ENCODE measurements at regions not wholly inside any gene's neighbourhood (a gene's known extent, or its start where the extent isn't known, plus 50 kb on each side); places are given as distances from the start of the nearest gene placed in this dataset.

DNA sequence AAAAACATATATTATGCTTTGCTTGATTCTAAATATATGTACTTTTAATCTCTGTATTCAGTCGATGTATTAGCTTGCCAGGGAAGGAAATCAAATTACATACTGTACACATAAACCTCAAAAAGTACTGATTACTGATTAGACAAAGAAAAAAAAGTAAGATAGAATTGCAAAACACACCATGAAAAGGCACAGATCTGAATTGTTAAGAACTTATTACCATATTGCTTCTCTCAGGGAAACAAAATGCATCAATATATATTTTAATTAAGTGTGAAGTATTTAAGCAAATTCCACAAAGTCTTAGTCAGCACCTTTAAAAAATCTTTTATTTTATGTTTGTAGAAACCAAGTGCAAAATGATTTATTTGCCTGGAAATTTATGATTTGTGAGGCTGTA, 309.3 kb downstream of the RNF144A start:
- no peaks in the 10 kb centered on the region for H3K4me1 Mint-ChIP-seq
- H3K27me3 Mint-ChIP-seq = no peaks in the 10 kb centered on the region
- H3K9me3 Mint-ChIP-seq = peaks cover 3% of the 10 kb centered on the region
- H3K36me3 Mint-ChIP-seq = no peaks in the 10 kb centered on the region
- H3K4me3 Mint-ChIP-seq = no peak overlapping the region
- no peak overlapping the region for H3K27ac Mint-ChIP-seq
- no peak for ATAC-seq

DNA sequence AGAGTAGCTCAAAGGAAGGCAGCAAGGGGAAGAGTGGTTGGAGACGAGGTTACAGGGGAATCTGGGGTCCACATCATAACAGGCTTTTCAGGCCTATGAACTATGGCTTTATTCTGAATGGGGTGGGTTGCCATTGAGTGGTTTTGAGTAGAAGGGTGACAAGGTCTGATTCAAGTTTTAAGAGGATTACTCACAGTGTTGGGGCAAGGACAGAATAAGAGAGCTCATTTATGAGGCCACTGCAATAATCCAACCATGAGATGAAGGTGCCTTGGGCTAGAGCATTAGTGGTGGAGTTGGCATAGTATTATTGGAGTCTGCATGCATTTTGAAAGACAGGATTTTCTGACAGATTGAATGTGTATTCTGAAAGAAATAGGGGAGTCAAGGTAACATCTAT, 315.9 kb downstream of the RNF144A start:
- H3K4me1 Mint-ChIP-seq = no peaks in the 10 kb centered on the region
- no peak overlapping the region for H3K4me3 Mint-ChIP-seq
- no peak overlapping the region for H3K27ac Mint-ChIP-seq
- no peaks in the 10 kb centered on the region for H3K27me3 Mint-ChIP-seq
- no peak for ATAC-seq
- H3K36me3 Mint-ChIP-seq = no peaks in the 10 kb centered on the region
- no peaks in the 10 kb centered on the region for H3K9me3 Mint-ChIP-seq

DNA sequence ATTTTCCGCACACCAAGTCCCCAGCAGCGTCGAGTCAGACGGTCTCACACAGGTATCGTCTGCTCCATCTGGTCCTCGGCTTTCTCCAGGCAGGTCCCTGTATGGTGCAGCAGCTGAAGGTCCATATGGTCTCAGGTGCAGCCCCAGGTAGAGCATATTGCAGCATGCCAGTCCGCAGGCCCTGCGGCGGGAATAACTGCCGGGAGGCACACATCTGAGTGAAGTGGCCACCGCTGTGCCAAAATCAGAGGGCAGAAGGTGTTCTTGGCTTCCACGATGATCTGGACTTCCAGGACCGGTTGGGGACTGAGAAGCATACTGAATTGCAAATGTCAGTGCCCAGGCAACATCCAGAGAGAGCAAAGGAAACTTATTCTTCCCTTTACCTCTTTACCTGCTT, 320.3 kb downstream of the RNF144A start:
- H3K36me3 Mint-ChIP-seq = no peaks in the 10 kb centered on the region
- peaks cover 4% of the 10 kb centered on the region for H3K4me1 Mint-ChIP-seq
- no peak overlapping the region for H3K27ac Mint-ChIP-seq
- no peak for ATAC-seq
- no peak overlapping the region for H3K4me3 Mint-ChIP-seq
- H3K27me3 Mint-ChIP-seq = no peaks in the 10 kb centered on the region
- no peaks in the 10 kb centered on the region for H3K9me3 Mint-ChIP-seq

- no peak for ATAC-seq
- no peaks in the 10 kb centered on the region for H3K36me3 Mint-ChIP-seq
- no peaks in the 10 kb centered on the region for H3K9me3 Mint-ChIP-seq
- no peak overlapping the region for H3K27ac Mint-ChIP-seq
- H3K4me3 Mint-ChIP-seq = no peak overlapping the region
- H3K27me3 Mint-ChIP-seq = no peaks in the 10 kb centered on the region
- peaks cover 6% of the 10 kb centered on the region for H3K4me1 Mint-ChIP-seq
Measured at GRCh38 chr2:7239078-7239477, 321.9 kb downstream of the RNF144A start.

DNA sequence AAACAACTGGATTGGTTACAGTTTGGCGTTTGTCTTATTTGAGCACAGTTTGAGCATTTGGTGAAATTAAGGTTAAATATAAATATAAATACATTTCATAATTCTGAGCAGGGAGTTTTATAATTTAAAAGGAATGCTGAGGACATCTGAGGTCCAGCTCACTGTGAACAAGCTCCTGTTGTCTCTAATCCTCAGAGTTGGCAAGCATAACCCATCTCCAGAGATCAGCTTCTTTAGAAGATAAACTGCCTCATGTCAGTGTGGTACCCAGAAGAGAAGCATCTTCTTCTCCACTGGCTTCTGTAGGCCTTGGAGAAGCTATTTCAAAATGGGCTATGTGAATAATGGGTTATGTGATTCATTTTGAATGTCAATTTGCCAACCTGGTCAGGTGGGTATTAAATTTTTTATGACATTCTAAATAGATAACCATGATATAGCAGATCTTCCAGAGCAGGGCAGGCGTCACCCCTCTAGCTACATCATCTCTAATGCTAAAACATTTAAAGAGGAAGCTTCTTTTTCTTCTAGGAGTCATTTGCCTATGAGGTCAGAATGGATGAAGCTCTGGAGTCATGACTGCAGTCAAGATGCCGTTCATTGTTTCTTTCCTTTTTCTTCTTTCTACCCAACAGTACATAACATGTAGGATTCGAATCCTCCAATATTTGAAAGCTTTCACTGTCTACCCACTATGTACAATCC, 324.0 kb downstream of the RNF144A start:
- Mint-ChIP-seq H3K4me3 (no peak overlapping the region), H3K27me3 (no peaks in the 10 kb centered on the region), H3K4me1 (peaks cover 6% of the 10 kb centered on the region), H3K9me3 (no peaks in the 10 kb centered on the region), H3K36me3 (no peaks in the 10 kb centered on the region), H3K27ac (no peak overlapping the region)
- ATAC-seq = no peak

- Mint-ChIP-seq H3K9me3 (no peaks in the 10 kb centered on the region), H3K27ac (no peak overlapping the region), H3K27me3 (no peaks in the 10 kb centered on the region), H3K4me3 (no peak overlapping the region), H3K36me3 (no peaks in the 10 kb centered on the region), H3K4me1 (peaks cover 6% of the 10 kb centered on the region)
- no peak for ATAC-seq
Measured at GRCh38 chr2:7242189-7242867, 325.1 kb downstream of the RNF144A start.

GRCh38 chr2:7243276-7243675, 326.1 kb downstream of the RNF144A start:
- Mint-ChIP-seq H3K27me3 (no peaks in the 10 kb centered on the region), H3K4me1 (peaks cover 6% of the 10 kb centered on the region), H3K9me3 (no peaks in the 10 kb centered on the region), H3K36me3 (no peaks in the 10 kb centered on the region), H3K4me3 (no peak overlapping the region), H3K27ac (no peak overlapping the region)
- ATAC-seq = no peak

GRCh38 chr2:7256377-7256776, 339.2 kb downstream of the RNF144A start:
- Mint-ChIP-seq H3K4me1 (no peaks in the 10 kb centered on the region), H3K27me3 (peaks cover 9% of the 10 kb centered on the region), H3K4me3 (no peak overlapping the region), H3K9me3 (peaks cover 2% of the 10 kb centered on the region), H3K27ac (no peak overlapping the region), H3K36me3 (no peaks in the 10 kb centered on the region)
- ATAC-seq = no peak

DNA sequence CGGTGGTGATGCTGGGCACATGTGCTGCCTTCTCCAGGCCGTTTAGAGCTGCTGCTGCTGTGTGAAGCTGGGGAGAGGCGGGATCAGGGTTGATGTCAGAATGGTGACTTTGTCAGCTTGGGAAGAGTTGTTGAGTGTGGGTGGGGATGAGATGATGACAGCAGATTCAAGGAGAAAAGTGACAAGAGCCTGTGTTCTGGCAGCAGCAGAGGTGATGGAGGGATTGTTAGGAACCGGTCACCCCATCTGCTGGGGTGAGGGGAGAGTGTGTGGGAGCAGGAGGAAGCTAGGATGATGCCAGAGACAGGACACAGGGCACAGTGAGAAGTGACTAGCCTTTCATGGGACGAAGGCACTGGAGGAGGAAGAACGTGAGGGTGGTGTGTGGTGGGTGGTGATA, 345.5 kb downstream of the RNF144A start:
- Mint-ChIP-seq H3K27me3 (peaks cover 14% of the 10 kb centered on the region), H3K4me1 (no peaks in the 10 kb centered on the region), H3K9me3 (no peaks in the 10 kb centered on the region), H3K4me3 (no peak overlapping the region), H3K27ac (no peak overlapping the region), H3K36me3 (no peaks in the 10 kb centered on the region)
- no peak for ATAC-seq

- no peaks in the 10 kb centered on the region for H3K36me3 Mint-ChIP-seq
- H3K27me3 Mint-ChIP-seq = peaks cover 14% of the 10 kb centered on the region
- ATAC-seq = no peak
- H3K4me1 Mint-ChIP-seq = no peaks in the 10 kb centered on the region
- H3K4me3 Mint-ChIP-seq = no peak overlapping the region
- H3K27ac Mint-ChIP-seq = no peak overlapping the region
- H3K9me3 Mint-ChIP-seq = no peaks in the 10 kb centered on the region
Measured at GRCh38 chr2:7264791-7265190, 347.6 kb downstream of the RNF144A start.

DNA sequence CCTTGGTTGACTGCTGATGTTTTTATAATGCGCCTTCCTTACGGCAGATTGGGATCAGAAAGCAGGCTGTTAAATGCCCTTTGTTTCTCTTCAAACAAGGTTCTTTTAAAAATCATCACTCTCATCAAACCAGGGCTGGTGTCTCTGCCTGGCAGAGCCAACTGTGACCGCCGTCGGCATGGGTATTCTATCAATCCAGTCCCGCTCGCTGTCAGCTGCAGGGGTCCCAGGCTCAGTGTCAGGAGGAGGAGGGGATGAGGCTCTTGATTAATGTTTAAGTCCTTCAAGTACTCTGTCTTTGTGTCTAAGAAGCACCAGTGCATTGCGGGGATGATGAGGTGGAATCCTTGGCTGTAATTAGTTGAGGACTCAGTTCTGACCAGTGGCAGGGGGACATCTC, 348.1 kb downstream of the RNF144A start:
- Mint-ChIP-seq H3K27ac (no peak overlapping the region), H3K4me1 (no peaks in the 10 kb centered on the region), H3K4me3 (no peak overlapping the region), H3K27me3 (peaks cover 14% of the 10 kb centered on the region), H3K9me3 (no peaks in the 10 kb centered on the region), H3K36me3 (no peaks in the 10 kb centered on the region)
- ATAC-seq = no peak

DNA sequence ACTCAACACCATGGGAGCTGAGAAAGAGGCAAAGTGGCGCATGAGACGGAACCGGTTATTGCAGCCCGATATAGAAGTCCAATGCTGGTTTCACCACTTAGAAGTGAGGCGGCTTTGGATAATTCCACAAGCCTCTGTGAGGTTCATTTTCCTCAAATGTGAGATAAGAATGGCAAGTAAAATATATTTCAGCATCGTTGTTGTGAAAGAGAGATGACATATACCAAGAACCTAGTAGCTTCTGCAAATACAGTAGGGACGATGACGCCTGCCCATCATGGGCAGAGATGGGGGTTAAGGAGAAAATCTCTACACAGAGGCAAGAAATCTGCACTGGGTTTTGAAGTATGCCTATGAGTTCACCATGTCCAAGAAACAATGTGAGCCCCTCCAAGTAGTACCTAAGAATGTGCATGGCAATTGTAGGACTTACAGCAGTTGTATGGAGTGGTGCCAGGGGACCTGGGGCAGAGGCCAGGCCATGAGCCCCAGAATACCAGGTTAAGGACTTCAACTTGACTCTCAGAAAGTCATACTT, 352.0 kb downstream of the RNF144A start:
- no peak overlapping the region for H3K27ac Mint-ChIP-seq
- ATAC-seq = no peak
- no peaks in the 10 kb centered on the region for H3K9me3 Mint-ChIP-seq
- H3K4me1 Mint-ChIP-seq = no peaks in the 10 kb centered on the region
- no peaks in the 10 kb centered on the region for H3K36me3 Mint-ChIP-seq
- no peak overlapping the region for H3K4me3 Mint-ChIP-seq
- no peaks in the 10 kb centered on the region for H3K27me3 Mint-ChIP-seq

DNA sequence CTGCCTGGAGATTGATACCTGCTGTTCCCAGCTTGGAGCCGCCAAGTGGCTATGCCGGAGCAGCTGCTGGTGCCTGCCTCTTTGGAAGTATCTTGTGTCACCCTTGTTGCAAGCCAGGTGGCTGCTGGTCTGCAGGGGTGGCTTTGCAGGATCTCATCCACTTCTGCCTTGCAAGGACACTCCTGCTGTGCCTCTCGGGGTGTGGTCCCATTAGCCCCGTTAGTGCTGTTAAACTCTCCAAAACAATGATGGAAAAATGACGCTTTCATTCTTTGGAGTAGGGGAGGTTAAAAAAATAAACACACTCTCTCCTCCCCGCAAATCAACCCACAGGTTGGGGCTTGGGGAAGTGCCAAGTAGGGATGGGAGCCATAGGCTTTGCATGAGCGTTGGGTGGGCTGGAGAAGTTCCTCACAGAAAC, 352.8 kb downstream of the RNF144A start:
- no peaks in the 10 kb centered on the region for H3K4me1 Mint-ChIP-seq
- no peak overlapping the region for H3K4me3 Mint-ChIP-seq
- H3K9me3 Mint-ChIP-seq = no peaks in the 10 kb centered on the region
- H3K36me3 Mint-ChIP-seq = no peaks in the 10 kb centered on the region
- H3K27me3 Mint-ChIP-seq = no peaks in the 10 kb centered on the region
- ATAC-seq = no peak
- no peak overlapping the region for H3K27ac Mint-ChIP-seq

DNA sequence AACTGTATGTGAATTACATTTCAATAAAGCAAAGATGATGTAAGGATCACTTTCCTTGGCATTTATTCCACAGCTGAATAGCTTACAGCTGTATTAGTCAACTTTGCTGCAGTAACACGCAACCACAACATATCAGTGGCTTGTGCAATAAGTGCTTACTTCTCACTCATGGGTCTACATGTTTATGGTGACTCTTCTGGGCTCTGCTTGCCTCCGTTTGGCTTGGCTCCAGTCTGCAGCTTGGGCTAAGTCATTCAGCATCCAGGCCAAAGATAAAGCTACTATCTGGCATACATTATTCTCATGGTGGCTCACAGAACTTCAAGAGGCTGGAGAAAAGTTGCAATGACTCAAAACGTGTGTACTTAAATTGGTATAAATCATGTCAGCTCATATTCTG, 355.0 kb downstream of the RNF144A start:
- Mint-ChIP-seq H3K4me3 (no peak overlapping the region), H3K27me3 (no peaks in the 10 kb centered on the region)
- no peak for ATAC-seq

DNA sequence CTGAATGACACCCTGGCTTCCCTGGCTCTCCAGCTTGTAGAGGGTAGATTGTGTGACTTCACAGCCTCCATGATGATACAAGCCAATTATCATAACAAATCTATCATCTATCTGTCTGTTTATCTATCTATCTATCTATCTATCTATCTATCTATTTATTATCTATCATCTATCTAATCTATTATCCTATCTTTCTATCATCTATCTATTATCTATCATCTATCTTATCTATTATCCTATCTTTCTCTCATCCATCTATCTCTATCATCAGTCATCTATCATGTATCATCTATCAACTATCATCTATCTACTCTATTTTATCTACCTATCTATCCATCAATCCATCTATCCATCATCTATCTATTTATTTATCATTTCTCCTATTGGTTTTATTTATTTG, 361.8 kb downstream of the RNF144A start:
- Mint-ChIP-seq H3K27me3 (no peaks in the 10 kb centered on the region), H3K27ac (no peak overlapping the region), H3K4me1 (no peaks in the 10 kb centered on the region), H3K36me3 (no peaks in the 10 kb centered on the region), H3K4me3 (no peak overlapping the region), H3K9me3 (peaks cover 3% of the 10 kb centered on the region)
- no peak for ATAC-seq

More for the DNA sequence above, 355.0 kb downstream of the RNF144A start:
- no peak overlapping the region for H3K27ac Mint-ChIP-seq
- no peaks in the 10 kb centered on the region for H3K36me3 Mint-ChIP-seq
- H3K9me3 Mint-ChIP-seq = no peaks in the 10 kb centered on the region
- H3K4me1 Mint-ChIP-seq = no peaks in the 10 kb centered on the region

GRCh38 chr2:7279421-7279949, 362.3 kb downstream of the RNF144A start:
- peaks cover 3% of the 10 kb centered on the region for H3K9me3 Mint-ChIP-seq
- no peak for ATAC-seq
- H3K4me3 Mint-ChIP-seq = no peak overlapping the region
- no peaks in the 10 kb centered on the region for H3K27me3 Mint-ChIP-seq
- H3K27ac Mint-ChIP-seq = no peak overlapping the region
- no peaks in the 10 kb centered on the region for H3K4me1 Mint-ChIP-seq
- no peaks in the 10 kb centered on the region for H3K36me3 Mint-ChIP-seq
